ENCODE measurements at regions not wholly inside any gene's neighbourhood (a gene's known extent, or its start where the extent isn't known, plus 50 kb on each side); places are given as distances from the start of the nearest gene placed in this dataset.

- TF ChIP-seq, protein P1, sequence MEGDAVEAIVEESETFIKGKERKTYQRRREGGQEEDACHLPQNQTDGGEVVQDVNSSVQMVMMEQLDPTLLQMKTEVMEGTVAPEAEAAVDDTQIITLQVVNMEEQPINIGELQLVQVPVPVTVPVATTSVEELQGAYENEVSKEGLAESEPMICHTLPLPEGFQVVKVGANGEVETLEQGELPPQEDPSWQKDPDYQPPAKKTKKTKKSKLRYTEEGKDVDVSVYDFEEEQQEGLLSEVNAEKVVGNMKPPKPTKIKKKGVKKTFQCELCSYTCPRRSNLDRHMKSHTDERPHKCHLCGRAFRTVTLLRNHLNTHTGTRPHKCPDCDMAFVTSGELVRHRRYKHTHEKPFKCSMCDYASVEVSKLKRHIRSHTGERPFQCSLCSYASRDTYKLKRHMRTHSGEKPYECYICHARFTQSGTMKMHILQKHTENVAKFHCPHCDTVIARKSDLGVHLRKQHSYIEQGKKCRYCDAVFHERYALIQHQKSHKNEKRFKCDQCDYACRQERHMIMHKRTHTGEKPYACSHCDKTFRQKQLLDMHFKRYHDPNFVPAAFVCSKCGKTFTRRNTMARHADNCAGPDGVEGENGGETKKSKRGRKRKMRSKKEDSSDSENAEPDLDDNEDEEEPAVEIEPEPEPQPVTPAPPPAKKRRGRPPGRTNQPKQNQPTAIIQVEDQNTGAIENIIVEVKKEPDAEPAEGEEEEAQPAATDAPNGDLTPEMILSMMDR (IDR thresholded peaks at IDR 0.05; ENCODE audit: insufficient read depth, low read length, poor library complexity, severe bottlenecking): no peak
- TF ChIP-seq EZH2phosphoT487 (conservative IDR thresholded peaks at IDR 0.05; ENCODE audit: low read length): no peak
Observed at GRCh38 chr12:91778091-91778832, 367.4 kb downstream of the BTG1 start.

Data from SU-DHL-6 (cell line).